Mucosa of descending colon (tissue), 3 donors: ENCODE measurements at regions not wholly inside any gene's neighbourhood (a gene's known extent, or its start where the extent isn't known, plus 50 kb on each side); places are given as distances from the start of the nearest gene placed in this dataset.

Experiments used
- ATAC-seq: fragments of 200-7000 bp; cut with Tn5 transposase; one replicate; pipeline ENCODE4 v1.9.1; 2020; ENCODE audit warnings: mild to moderate bottlenecking, moderate library complexity
- DNase-seq, 3 donors: peaks; one replicate each; pipeline ENCODE4 v3.0.0-alpha.2; 2020
- H3K36me3 ChIP-seq: fragments of 200-600 bp; one replicate; pipeline ENCODE4 v1.8.0; 2021; ENCODE audit warnings: low read depth, mild to moderate bottlenecking
- H3K4me1 ChIP-seq: fragments of 200-600 bp; one replicate; pipeline ENCODE4 v1.8.0; 2021; ENCODE audit warnings: low read depth, mild to moderate bottlenecking
- H3K4me3 ChIP-seq: fragments of 200-600 bp; one replicate; pipeline ENCODE4 v1.8.0; 2021; ENCODE audit warnings: mild to moderate bottlenecking
- H3K9me3 ChIP-seq: fragments of 200-600 bp; one replicate; pipeline ENCODE4 v1.8.0; 2021; ENCODE audit warnings: mild to moderate bottlenecking
- CTCF ChIP-seq: fragments of 200-600 bp; IDR thresholded peaks from one replicate; pipeline ENCODE4 v1.8.0; 2022; ENCODE audit warnings: antibody characterized with exemption, mild to moderate bottlenecking
- intact Hi-C, 2 donors: fragments of 100-400 bp; cut with DNase I in 1 of 2; cut with micrococcal nuclease in 1 of 2; formaldehyde crosslinking; loops; one replicate each; pipeline versions ENCODE4 v1.11.0 to v1.11.1; 2022; cut with DNase I, micrococcal nuclease
- donor health status: DM: no; HTN: no; CAD: no; lungs with moderate emphysema.
- donor health status: DM: no; HTN: no; CAD: no.
- donor health status: DM: no; HTN: yes; CAD: no.

- H3K9me3 ChIP-seq, result no peaks in the 10 kb centered on the region
- H3K4me3 ChIP-seq, result no peak overlapping the region
- TF ChIP-seq CTCF, result no peak
- H3K4me1 ChIP-seq, result no peaks in the 10 kb centered on the region
- intact Hi-C loops, result no loop called here
- DNase-seq (no peak), ATAC-seq (no peak)
- no peaks in the 10 kb centered on the region for H3K36me3 ChIP-seq
These were observed 920.9 kb upstream of the PABPC4L start for GRCh38 chr4:135122457-135122856.

GRCh38 chr4:135120195-135120594 lies 918.6 kb upstream of the PABPC4L start:
- Histone ChIP-seq H3K9me3 (no peaks in the 10 kb centered on the region), H3K36me3 (no peaks in the 10 kb centered on the region), H3K4me1 (no peaks in the 10 kb centered on the region), H3K4me3 (no peak overlapping the region)
- ATAC-seq (no peak), DNase-seq (no peak)
- intact Hi-C loops, result no loop called here
- TF ChIP-seq CTCF, result no peak

- intact Hi-C loops, result no loop called here
- TF ChIP-seq CTCF, result no peak
- Histone ChIP-seq H3K4me1 (no peaks in the 10 kb centered on the region), H3K4me3 (no peak overlapping the region), H3K36me3 (no peaks in the 10 kb centered on the region), H3K9me3 (no peaks in the 10 kb centered on the region)
- ATAC-seq, result no peak
- no peak for DNase-seq
These were observed 912.5 kb upstream of the PABPC4L start for GRCh38 chr4:135114079-135114478.

- TF ChIP-seq CTCF, result no peak
- H3K9me3 ChIP-seq, result no peaks in the 10 kb centered on the region
- DNase-seq (no peak), ATAC-seq (no peak)
- no peak overlapping the region for H3K4me3 ChIP-seq
- intact Hi-C loops, result no loop called here
- no peaks in the 10 kb centered on the region for H3K36me3 ChIP-seq
- H3K4me1 ChIP-seq, result no peaks in the 10 kb centered on the region
These were observed 896.5 kb upstream of the PABPC4L start for GRCh38 chr4:135098061-135098460.

GRCh38 chr4:135073389-135073788 lies 871.8 kb upstream of the PABPC4L start:
- H3K9me3 ChIP-seq, result peaks cover 5% of the 10 kb centered on the region
- ATAC-seq (no peak), DNase-seq (no peak)
- intact Hi-C loops, result no loop called here
- no peak for TF ChIP-seq CTCF
- no peaks in the 10 kb centered on the region for H3K36me3 ChIP-seq
- no peak overlapping the region for H3K4me3 ChIP-seq
- no peaks in the 10 kb centered on the region for H3K4me1 ChIP-seq

- no peak for TF ChIP-seq CTCF
- Histone ChIP-seq H3K4me3 (no peak overlapping the region), H3K36me3 (no peaks in the 10 kb centered on the region), H3K9me3 (peaks cover 5% of the 10 kb centered on the region), H3K4me1 (no peaks in the 10 kb centered on the region)
- no peak for DNase-seq
- intact Hi-C loops, result no loop called here
- no peak for ATAC-seq
These were observed 871.0 kb upstream of the PABPC4L start for GRCh38 chr4:135072553-135072952.
